ENCODE measurements at regions not wholly inside any gene's neighbourhood (a gene's known extent, or its start where the extent isn't known, plus 50 kb on each side); places are given as distances from the start of the nearest gene placed in this dataset.

DNA sequence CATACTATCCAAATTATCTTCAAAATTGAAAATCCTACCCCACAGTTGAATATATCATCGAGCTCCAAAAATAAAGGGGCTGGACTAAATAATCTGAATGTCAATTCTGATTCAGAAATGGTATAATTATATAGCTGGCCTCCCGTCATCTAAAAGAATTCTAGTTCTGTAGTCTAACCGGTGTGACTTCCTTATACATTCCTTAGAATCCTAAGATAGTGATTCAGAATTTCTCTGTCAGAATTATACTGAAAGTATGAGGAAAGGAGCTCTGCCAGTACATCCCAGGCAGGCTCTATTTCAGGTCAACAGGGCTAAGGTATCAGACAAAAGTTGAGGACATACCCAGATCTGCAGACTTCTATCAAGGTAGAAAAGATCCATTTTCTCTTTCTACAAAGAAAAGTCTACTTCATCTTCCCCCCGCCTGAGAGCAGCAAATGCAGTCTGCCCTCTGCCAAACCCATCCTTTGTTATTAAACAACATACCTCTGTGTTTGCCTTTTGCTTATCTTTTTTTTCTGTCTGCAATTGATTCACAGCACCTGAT lies 128.5 kb downstream of the METTL4 start:
- no peak for TF ChIP-seq GATA2 (IDR thresholded peaks at IDR 0.05; ENCODE audit: low read depth, low read length)
- no peak for TF ChIP-seq GATA3 (IDR thresholded peaks at IDR 0.05; ENCODE audit: low read depth, low read length)

GRCh38 chr18:2444201-2444875 lies 127.0 kb downstream of the METTL4 start:
- TF ChIP-seq GATA3 (IDR thresholded peaks at IDR 0.05; ENCODE audit: low read depth, low read length) (no peak), GATA2 (IDR thresholded peaks at IDR 0.05; ENCODE audit: low read depth, low read length) (no peak)

GRCh38 chr18:2448565-2449151 lies 122.6 kb downstream of the METTL4 start:
- TF ChIP-seq GATA2 (IDR thresholded peaks at IDR 0.05; ENCODE audit: low read depth, low read length) (no peak), GATA3 (IDR thresholded peaks at IDR 0.05; ENCODE audit: low read depth, low read length) (no peak)

- TF ChIP-seq GATA3 (IDR thresholded peaks at IDR 0.05; ENCODE audit: low read depth, low read length), result no peak
- no peak for TF ChIP-seq GATA2 (IDR thresholded peaks at IDR 0.05; ENCODE audit: low read depth, low read length)
Observed at GRCh38 chr18:2451556-2451955, 119.7 kb downstream of the METTL4 start.

- TF ChIP-seq GATA3 (IDR thresholded peaks at IDR 0.05; ENCODE audit: low read depth, low read length) (no peak), GATA2 (IDR thresholded peaks at IDR 0.05; ENCODE audit: low read depth, low read length) (no peak)
Observed at GRCh38 chr18:2459886-2460285, 111.4 kb downstream of the METTL4 start.

- TF ChIP-seq GATA3 (IDR thresholded peaks at IDR 0.05; ENCODE audit: low read depth, low read length) (no peak), GATA2 (IDR thresholded peaks at IDR 0.05; ENCODE audit: low read depth, low read length) (no peak)
Observed at GRCh38 chr18:2466978-2467377, 104.3 kb downstream of the METTL4 start.

GRCh38 chr18:2468051-2468450 lies 103.3 kb downstream of the METTL4 start:
- no peak for TF ChIP-seq GATA3 (IDR thresholded peaks at IDR 0.05; ENCODE audit: low read depth, low read length)
- no peak for TF ChIP-seq GATA2 (IDR thresholded peaks at IDR 0.05; ENCODE audit: low read depth, low read length)

GRCh38 chr18:2471523-2471922 lies 99.8 kb downstream of the METTL4 start:
- TF ChIP-seq GATA3 (IDR thresholded peaks at IDR 0.05; ENCODE audit: low read depth, low read length) (no peak), GATA2 (IDR thresholded peaks at IDR 0.05; ENCODE audit: low read depth, low read length) (no peak)

DNA sequence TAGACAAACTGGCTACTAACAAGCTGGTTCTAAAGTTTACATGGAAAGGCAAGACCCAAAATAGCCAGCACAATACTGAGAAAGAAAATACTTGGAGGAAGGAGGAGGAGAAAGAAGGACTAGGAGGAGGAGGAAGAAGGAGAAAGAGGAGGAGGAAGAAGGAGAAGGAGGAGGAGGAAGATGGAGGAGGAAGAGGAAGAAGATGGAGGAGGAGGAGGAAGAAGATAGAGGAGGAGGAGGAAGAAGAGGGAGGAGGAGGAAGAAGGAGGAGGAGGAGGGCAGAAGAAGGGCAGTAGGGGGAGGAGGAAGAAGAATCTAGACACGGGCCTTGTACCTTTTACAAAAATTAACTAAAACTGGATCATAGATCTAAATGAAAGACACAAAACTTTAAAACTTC lies 92.6 kb downstream of the METTL4 start:
- TF ChIP-seq GATA2 (IDR thresholded peaks at IDR 0.05; ENCODE audit: low read depth, low read length) (no peak), GATA3 (IDR thresholded peaks at IDR 0.05; ENCODE audit: low read depth, low read length) (no peak)

DNA sequence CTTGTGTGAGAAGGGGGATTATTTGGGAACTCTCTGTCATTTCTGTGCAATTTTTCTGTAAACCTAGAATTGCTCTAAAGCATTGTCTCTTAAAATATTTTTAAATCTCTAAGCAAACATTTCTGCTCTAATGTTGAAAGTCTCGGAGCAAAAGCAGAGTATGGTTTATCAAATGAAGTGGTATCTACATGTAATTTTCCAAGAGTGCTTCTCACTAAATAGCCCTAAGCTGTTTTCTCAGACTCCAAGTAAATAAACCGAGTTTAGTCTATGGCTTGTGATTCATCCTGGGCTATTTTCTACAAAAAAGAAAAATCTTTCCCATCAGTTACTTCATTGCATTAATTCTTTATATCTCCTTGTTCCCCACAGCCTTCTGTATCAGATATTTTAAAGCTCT lies 90.8 kb downstream of the METTL4 start:
- no peak for TF ChIP-seq GATA3 (IDR thresholded peaks at IDR 0.05; ENCODE audit: low read depth, low read length)
- TF ChIP-seq GATA2 (IDR thresholded peaks at IDR 0.05; ENCODE audit: low read depth, low read length), result no peak

DNA sequence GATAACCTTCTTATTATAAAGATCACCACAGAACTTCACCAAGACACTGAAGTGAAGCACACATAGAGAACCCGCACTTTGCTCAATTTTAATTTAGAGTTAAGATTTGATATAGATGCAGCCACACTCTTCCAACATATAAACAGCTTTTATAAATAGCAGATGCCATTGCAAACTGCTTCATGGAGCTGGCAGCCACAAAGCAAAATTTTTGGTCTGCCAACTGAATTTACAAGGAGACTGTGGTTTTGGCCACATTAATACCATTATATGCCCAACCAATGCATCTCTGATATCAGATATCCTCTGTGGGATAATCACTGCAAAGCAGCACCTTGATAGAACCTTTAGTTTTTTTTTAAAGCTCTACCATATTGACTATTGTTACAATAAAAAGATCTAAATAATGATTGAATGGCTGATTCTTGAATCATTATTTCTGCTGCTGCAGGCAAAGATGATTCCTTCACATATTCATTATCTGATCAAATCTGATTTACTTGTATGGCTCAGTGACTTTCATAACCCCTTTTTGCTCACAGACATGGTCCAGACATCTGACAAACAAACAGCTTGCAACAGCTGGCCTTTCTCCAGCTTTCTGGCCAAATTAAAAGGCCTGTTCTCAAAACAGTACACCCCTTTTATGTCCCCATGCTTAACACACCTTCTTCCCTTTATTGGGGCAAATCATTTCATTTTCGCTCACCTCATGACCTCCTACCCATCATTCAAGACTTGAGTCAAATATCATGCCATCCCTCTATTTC lies 88.4 kb downstream of the METTL4 start:
- TF ChIP-seq GATA3 (IDR thresholded peaks at IDR 0.05; ENCODE audit: low read depth, low read length), result no peak
- 0 out of 2 replicates have a peak, but pooled peaks have one; percentile 18 for TF ChIP-seq GATA2 (IDR thresholded peaks at IDR 0.05; ENCODE audit: low read depth, low read length)

- TF ChIP-seq GATA2 (IDR thresholded peaks at IDR 0.05; ENCODE audit: low read depth, low read length), result no peak
- TF ChIP-seq GATA3 (IDR thresholded peaks at IDR 0.05; ENCODE audit: low read depth, low read length), result no peak
Observed at GRCh38 chr18:2485983-2486382, 85.3 kb downstream of the METTL4 start.

GRCh38 chr18:2486426-2486825 lies 84.9 kb downstream of the METTL4 start:
- TF ChIP-seq GATA3 (IDR thresholded peaks at IDR 0.05; ENCODE audit: low read depth, low read length) (no peak), GATA2 (IDR thresholded peaks at IDR 0.05; ENCODE audit: low read depth, low read length) (no peak)
